ENCODE measurements at regions not wholly inside any gene's neighbourhood (a gene's known extent, or its start where the extent isn't known, plus 50 kb on each side); places are given as distances from the start of the nearest gene placed in this dataset.

GRCh38 chr6:73898599-73898998, 202.6 kb downstream of the CD109 start:
- TF ChIP-seq CTCF (conservative IDR thresholded peaks at IDR 0.05; ENCODE audit: low read length) (no peak), EZH2phosphoT487 (IDR thresholded peaks at IDR 0.05; ENCODE audit: borderline replicate concordance, low read depth, low read length) (no peak)
